WERI-Rb-1 (cell line): ENCODE measurements at regions not wholly inside any gene's neighbourhood (a gene's known extent, or its start where the extent isn't known, plus 50 kb on each side); places are given as distances from the start of the nearest gene placed in this dataset.

ENCODE experiments used
- DNase-seq: peaks from one replicate; pipeline ENCODE4 v3.0.0-alpha.2; 2020
- H3K27ac ChIP-seq: fragments of 250-450 bp; sonication (Bioruptor Pico); 2 replicates; pipeline ENCODE4 v1.5.1; 2020; ENCODE audit warnings: mild to moderate bottlenecking, moderate library complexity
- H3K27me3 ChIP-seq: fragments of 250-450 bp; sonication (Bioruptor Pico); 2 replicates; pipeline ENCODE4 v1.5.1; 2021; ENCODE audit warnings: mild to moderate bottlenecking, low read depth, moderate library complexity; ENCODE audit not compliant: insufficient read depth, severe bottlenecking
- H3K36me3 ChIP-seq: fragments of 250-450 bp; sonication (Bioruptor Pico); 2 replicates; pipeline ENCODE4 v1.5.1; 2020; ENCODE audit warnings: mild to moderate bottlenecking, moderate library complexity
- H3K4me3 ChIP-seq: 2 replicates; pipeline ENCODE4 v1.5.1; 2011; ENCODE audit warnings: low read depth, mild to moderate bottlenecking, control low read depth, low read length
- H3K9me3 ChIP-seq: fragments of 250-450 bp; sonication (Bioruptor Pico); 2 replicates; pipeline ENCODE4 v1.5.1; 2021; ENCODE audit warnings: mild to moderate bottlenecking, moderate library complexity; ENCODE audit not compliant: severe bottlenecking
- CTCF ChIP-seq: IDR thresholded peaks from 2 replicates; pipeline ENCODE4 v1.5.1; 2011; ENCODE audit warnings: low read depth, mild to moderate bottlenecking, control low read depth, inconsistent platforms, low read length

GRCh38 chr4:166602068-166602467, 632.2 kb downstream of the SPOCK3 start:
- no peak for DNase-seq
- no peak overlapping the region for H3K4me3 ChIP-seq
- H3K27me3 ChIP-seq, result no peaks in the 10 kb centered on the region
- no peak for TF ChIP-seq CTCF
- H3K36me3 ChIP-seq, result no peaks in the 10 kb centered on the region
- no peak overlapping the region for H3K27ac ChIP-seq
- no peaks in the 10 kb centered on the region for H3K9me3 ChIP-seq

GRCh38 chr4:166622425-166622977, 611.8 kb downstream of the SPOCK3 start:
- no peaks in the 10 kb centered on the region for H3K27me3 ChIP-seq
- no peak for DNase-seq
- no peaks in the 10 kb centered on the region for H3K36me3 ChIP-seq
- no peaks in the 10 kb centered on the region for H3K9me3 ChIP-seq
- no peak for TF ChIP-seq CTCF
- no peak overlapping the region for H3K27ac ChIP-seq
- H3K4me3 ChIP-seq, result no peak overlapping the region

- Histone ChIP-seq H3K27me3 (no peaks in the 10 kb centered on the region), H3K36me3 (no peaks in the 10 kb centered on the region), H3K27ac (no peak overlapping the region), H3K4me3 (no peak overlapping the region), H3K9me3 (no peaks in the 10 kb centered on the region)
- no peak for TF ChIP-seq CTCF
- DNase-seq, result no peak
Observed at GRCh38 chr4:166625018-166625637, 609.2 kb downstream of the SPOCK3 start.

GRCh38 chr4:166628454-166628853, 605.8 kb downstream of the SPOCK3 start:
- no peak for TF ChIP-seq CTCF
- H3K4me3 ChIP-seq, result no peak overlapping the region
- no peaks in the 10 kb centered on the region for H3K27me3 ChIP-seq
- no peak for DNase-seq
- H3K36me3 ChIP-seq, result no peaks in the 10 kb centered on the region
- no peaks in the 10 kb centered on the region for H3K9me3 ChIP-seq
- H3K27ac ChIP-seq, result no peak overlapping the region

GRCh38 chr4:166635367-166635766, 598.9 kb downstream of the SPOCK3 start:
- H3K36me3 ChIP-seq, result no peaks in the 10 kb centered on the region
- no peak for DNase-seq
- no peak overlapping the region for H3K4me3 ChIP-seq
- no peak overlapping the region for H3K27ac ChIP-seq
- no peaks in the 10 kb centered on the region for H3K9me3 ChIP-seq
- no peaks in the 10 kb centered on the region for H3K27me3 ChIP-seq
- TF ChIP-seq CTCF, result no peak

GRCh38 chr4:166637816-166638215, 596.5 kb downstream of the SPOCK3 start:
- Histone ChIP-seq H3K36me3 (no peaks in the 10 kb centered on the region), H3K4me3 (no peak overlapping the region), H3K27ac (no peak overlapping the region), H3K27me3 (no peaks in the 10 kb centered on the region), H3K9me3 (no peaks in the 10 kb centered on the region)
- no peak for TF ChIP-seq CTCF
- DNase-seq, result no peak
